Ovary (tissue), 3 donors: ENCODE measurements at regions not wholly inside any gene's neighbourhood (a gene's known extent, or its start where the extent isn't known, plus 50 kb on each side); places are given as distances from the start of the nearest gene placed in this dataset.

Source experiments
- CTCF ChIP-seq, 3 donors: fragments of 450-650 bp in 2 of 3; fragments of 200-600 bp in 1 of 3; IDR thresholded peaks; one replicate each; pipeline versions ENCODE4 v1.5.1 to v1.8.0; 2016 to 2022; ENCODE audit warnings: antibody characterized with exemption in 3 of 3, mild to moderate bottlenecking in 1 of 3
- POLR2A ChIP-seq: fragments of 450-650 bp; IDR thresholded peaks from one replicate; pipeline ENCODE4 v1.6.1; 2017; ENCODE audit warnings: antibody characterized with exemption, mild to moderate bottlenecking, moderate library complexity
- donor health status: DM: no; HTN: no; CAD: no.

GRCh38 chr12:13375583-13376345, 179.2 kb downstream of the EMP1 start:
- TF ChIP-seq POLR2A, result no peak
- TF ChIP-seq CTCF (IDR thresholded peaks at IDR 0.05), result no peak
